CD4-positive, CD25-positive, alpha-beta regulatory T cell (primary cell): ENCODE measurements at regions not wholly inside any gene's neighbourhood (a gene's known extent, or its start where the extent isn't known, plus 50 kb on each side); places are given as distances from the start of the nearest gene placed in this dataset.

Experiments
- ATAC-seq, 2 donors: fragments of 150-1000 bp; cut with Tn5 transposase; one replicate each; pipeline ENCODE4 v1.10.0; 2021; ENCODE audit warnings: low read depth in 2 of 2, moderate number of reproducible peaks in 2 of 2, moderate library complexity in 1 of 2
- DNase-seq, 3 donors: peaks; one replicate each; pipeline versions ENCODE4 v3.0.0 to v3.0.0-alpha.2; 2012 to 2022; ENCODE audit warnings: mixed read lengths in 1 of 3
- H3K27ac ChIP-seq: one replicate; pipeline ENCODE4 v1.7.0; 2013; ENCODE audit warnings: mild to moderate bottlenecking, low read length; ENCODE audit not compliant: insufficient read depth, poor library complexity, severe bottlenecking
- H3K27me3 ChIP-seq: one replicate; pipeline ENCODE4 v1.7.0; 2013; ENCODE audit warnings: low read length; ENCODE audit not compliant: control insufficient read depth, insufficient read depth
- H3K36me3 ChIP-seq: one replicate; pipeline ENCODE4 v1.7.0; 2013; ENCODE audit warnings: mild to moderate bottlenecking, low read length, moderate library complexity; ENCODE audit not compliant: control insufficient read depth, insufficient read depth
- H3K4me1 ChIP-seq: 2 replicates; pipeline ENCODE4 v1.7.0; 2013; ENCODE audit warnings: mild to moderate bottlenecking, low read length; ENCODE audit not compliant: insufficient read depth, control insufficient read depth, poor library complexity, severe bottlenecking
- H3K4me3 ChIP-seq: one replicate; pipeline ENCODE4 v1.7.0; 2013; ENCODE audit warnings: low read depth, mild to moderate bottlenecking, low read length, moderate library complexity
- H3K9me3 ChIP-seq, 2 experiments: 1 replicate in 1 of 2; 2 replicates in 1 of 2; pipeline ENCODE4 v1.7.0; 2013; ENCODE audit warnings: low read length in 2 of 2, mild to moderate bottlenecking in 1 of 2, moderate library complexity in 1 of 2; ENCODE audit not compliant: control insufficient read depth in 2 of 2
- H3K27ac Mint-ChIP-seq, 3 donors: one replicate each; pipeline ENCODE4 v1.8.0; 2020 to 2022; ENCODE audit warnings: mild to moderate bottlenecking in 3 of 3, mixed read lengths in 3 of 3, moderate library complexity in 2 of 3
- H3K27me3 Mint-ChIP-seq: one replicate; pipeline ENCODE4 v1.8.0; 2022; ENCODE audit warnings: mild to moderate bottlenecking, mixed read lengths
- H3K36me3 Mint-ChIP-seq: one replicate; pipeline ENCODE4 v1.8.0; 2020; ENCODE audit warnings: mixed read lengths
- H3K4me1 Mint-ChIP-seq, 4 donors: one replicate each; pipeline ENCODE4 v1.8.0; 2020 to 2022; ENCODE audit warnings: mixed read lengths in 4 of 4, mild to moderate bottlenecking in 1 of 4
- H3K4me3 Mint-ChIP-seq, 4 donors: one replicate each; pipeline ENCODE4 v1.8.0; 2020 to 2022; ENCODE audit warnings: mild to moderate bottlenecking in 4 of 4, mixed read lengths in 4 of 4, moderate library complexity in 3 of 4
- H3K9me3 Mint-ChIP-seq, 7 donors: one replicate each; pipeline ENCODE4 v1.8.0; 2020 to 2022; ENCODE audit warnings: mixed read lengths in 7 of 7, mild to moderate bottlenecking in 3 of 7, moderate library complexity in 2 of 7

DNA sequence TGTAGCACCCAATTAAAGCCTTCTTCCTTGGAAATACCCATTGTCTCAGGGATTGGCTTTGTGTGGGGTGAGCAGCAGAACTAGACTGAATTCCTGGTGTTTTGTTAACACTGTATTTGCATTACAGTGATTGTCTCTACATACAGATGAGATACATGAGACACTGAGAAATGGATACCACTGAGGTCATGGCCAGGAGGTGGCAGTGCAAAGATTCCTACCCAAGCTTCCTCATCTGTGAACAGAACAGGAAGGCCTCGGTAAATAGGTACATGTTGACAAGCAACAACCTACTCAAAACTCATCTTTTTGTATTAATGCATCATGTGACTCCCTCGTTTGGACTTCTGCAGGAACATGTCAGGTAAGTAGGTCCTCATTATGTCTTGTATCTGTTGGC is 445.8 kb upstream of the RGPD4 start:
- Mint-ChIP-seq H3K36me3 (no peaks in the 10 kb centered on the region), H3K4me3 (no peak overlapping the region), H3K27me3 (no peaks in the 10 kb centered on the region), H3K4me1 (no peaks in the 10 kb centered on the region), H3K27ac (no peak overlapping the region), H3K9me3 (peaks cover 0 to 7% (median 0%) of the 10 kb centered on the region in 7 donors)
- Histone ChIP-seq H3K9me3 (no peaks in the 10 kb centered on the region), H3K27me3 (no peaks in the 10 kb centered on the region), H3K36me3 (no peaks in the 10 kb centered on the region), H3K27ac (no peak overlapping the region), H3K4me1 (no peaks in the 10 kb centered on the region), H3K4me3 (no peak overlapping the region)
- no peak for DNase-seq
- no peak for ATAC-seq

DNA sequence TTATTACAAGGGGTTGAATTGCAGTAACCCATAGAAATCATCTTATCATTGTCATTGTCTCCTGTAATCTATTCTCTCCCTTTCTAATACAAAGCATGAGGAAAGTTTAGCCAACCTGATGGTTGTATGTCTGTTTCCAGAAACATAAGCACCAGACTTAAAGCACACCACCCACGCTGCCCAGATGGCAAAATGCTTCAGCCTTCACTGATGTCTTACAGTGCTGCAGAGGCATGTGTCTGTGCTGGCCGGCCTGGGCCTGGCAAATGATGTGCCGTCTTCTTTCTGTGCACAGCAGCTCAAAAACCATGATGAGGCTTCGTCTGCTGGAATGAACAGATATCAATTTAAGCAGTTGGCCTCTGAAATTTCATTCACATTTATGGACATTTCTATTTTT is 443.0 kb upstream of the RGPD4 start:
- Mint-ChIP-seq H3K9me3 (peaks cover 0 to 11% (median 2%) of the 10 kb centered on the region in 7 donors), H3K36me3 (no peaks in the 10 kb centered on the region), H3K4me3 (no peak overlapping the region), H3K27ac (no peak overlapping the region), H3K4me1 (no peaks in the 10 kb centered on the region), H3K27me3 (no peaks in the 10 kb centered on the region)
- DNase-seq (no peak), ATAC-seq (no peak)
- Histone ChIP-seq H3K36me3 (no peaks in the 10 kb centered on the region), H3K4me3 (no peak overlapping the region), H3K9me3 (no peaks in the 10 kb centered on the region), H3K4me1 (no peaks in the 10 kb centered on the region), H3K27me3 (no peaks in the 10 kb centered on the region), H3K27ac (no peak overlapping the region)

DNA sequence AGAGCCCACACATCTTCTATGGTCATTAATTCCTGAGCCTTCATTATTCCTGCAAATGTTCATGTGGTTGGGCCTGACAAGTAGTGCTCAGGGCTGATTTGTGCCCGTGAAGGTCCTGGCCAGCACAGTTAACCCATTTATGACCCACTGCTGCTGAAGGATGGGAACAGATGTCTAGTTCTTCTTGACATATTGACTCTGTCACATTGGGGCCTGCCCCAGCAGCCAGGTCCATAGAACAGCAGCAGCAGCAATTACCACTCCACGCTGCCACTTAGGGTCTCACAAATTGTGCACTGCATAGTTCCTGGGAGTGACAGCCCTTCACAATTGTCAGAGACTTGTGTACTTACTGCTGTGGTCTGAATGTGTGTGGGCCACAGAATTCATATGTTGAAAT is 442.3 kb upstream of the RGPD4 start:
- no peaks in the 10 kb centered on the region for H3K9me3 ChIP-seq
- H3K9me3 Mint-ChIP-seq, result peaks cover 0 to 11% (median 3%) of the 10 kb centered on the region in 7 donors
- H3K4me1 Mint-ChIP-seq, result no peaks in the 10 kb centered on the region
- H3K4me3 ChIP-seq, result no peak overlapping the region
- no peaks in the 10 kb centered on the region for H3K4me1 ChIP-seq
- no peaks in the 10 kb centered on the region for H3K36me3 Mint-ChIP-seq
- H3K27ac Mint-ChIP-seq, result no peak overlapping the region
- ATAC-seq (no peak), DNase-seq (no peak)
- no peaks in the 10 kb centered on the region for H3K27me3 ChIP-seq
- H3K27me3 Mint-ChIP-seq, result no peaks in the 10 kb centered on the region
- no peak overlapping the region for H3K27ac ChIP-seq
- no peaks in the 10 kb centered on the region for H3K36me3 ChIP-seq
- H3K4me3 Mint-ChIP-seq, result no peak overlapping the region

DNA sequence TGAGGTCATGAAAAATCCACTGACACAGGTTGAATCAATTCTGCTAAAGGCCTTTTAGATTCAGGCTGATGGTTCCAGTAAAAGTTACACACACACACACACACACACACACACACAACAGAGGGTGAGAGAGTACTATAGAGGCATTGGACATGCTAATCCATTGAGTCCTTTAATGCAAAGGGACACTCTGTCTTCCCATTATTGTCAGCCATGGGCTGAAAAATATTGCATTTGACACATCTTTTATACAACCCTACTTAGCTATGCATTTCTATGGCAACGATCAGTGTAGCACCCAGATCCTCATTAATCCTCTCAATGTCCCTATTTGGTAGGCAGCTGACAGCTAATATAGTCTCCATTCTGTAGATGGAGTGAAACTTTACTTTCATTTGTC is 440.8 kb upstream of the RGPD4 start:
- Mint-ChIP-seq H3K27ac (no peak overlapping the region), H3K36me3 (no peaks in the 10 kb centered on the region), H3K4me1 (no peaks in the 10 kb centered on the region), H3K4me3 (no peak overlapping the region), H3K27me3 (no peaks in the 10 kb centered on the region), H3K9me3 (peaks cover 0 to 11% (median 3%) of the 10 kb centered on the region in 7 donors)
- DNase-seq (no peak), ATAC-seq (no peak)
- H3K4me1 ChIP-seq, result no peaks in the 10 kb centered on the region
- H3K27ac ChIP-seq, result no peak overlapping the region
- no peaks in the 10 kb centered on the region for H3K27me3 ChIP-seq
- no peaks in the 10 kb centered on the region for H3K9me3 ChIP-seq
- no peaks in the 10 kb centered on the region for H3K36me3 ChIP-seq
- no peak overlapping the region for H3K4me3 ChIP-seq

DNA sequence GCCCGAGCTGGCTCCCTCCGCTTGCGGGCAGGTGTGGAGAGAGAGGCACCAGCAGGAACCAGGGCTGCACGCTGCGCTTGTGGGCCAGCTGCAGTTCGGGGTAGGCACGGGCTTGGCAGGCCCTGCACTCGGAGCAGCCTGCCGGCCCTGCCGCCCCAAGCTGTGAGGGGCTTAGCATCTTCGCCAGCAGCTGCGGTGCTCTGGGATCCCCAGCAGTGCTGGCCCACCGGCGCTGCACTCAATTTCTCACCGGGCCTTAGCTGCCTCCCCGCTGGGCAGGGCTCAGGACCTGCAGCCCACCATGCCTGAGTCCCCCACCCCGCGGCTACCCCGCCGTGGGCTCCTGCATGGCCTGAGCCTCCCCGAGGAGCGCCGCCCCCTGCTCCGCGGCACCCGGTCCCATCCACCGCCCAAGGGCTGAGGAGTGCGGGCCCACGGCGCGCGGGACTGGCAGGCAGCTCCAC is 434.4 kb upstream of the RGPD4 start:
- H3K4me1 Mint-ChIP-seq, result no peaks in the 10 kb centered on the region

DNA sequence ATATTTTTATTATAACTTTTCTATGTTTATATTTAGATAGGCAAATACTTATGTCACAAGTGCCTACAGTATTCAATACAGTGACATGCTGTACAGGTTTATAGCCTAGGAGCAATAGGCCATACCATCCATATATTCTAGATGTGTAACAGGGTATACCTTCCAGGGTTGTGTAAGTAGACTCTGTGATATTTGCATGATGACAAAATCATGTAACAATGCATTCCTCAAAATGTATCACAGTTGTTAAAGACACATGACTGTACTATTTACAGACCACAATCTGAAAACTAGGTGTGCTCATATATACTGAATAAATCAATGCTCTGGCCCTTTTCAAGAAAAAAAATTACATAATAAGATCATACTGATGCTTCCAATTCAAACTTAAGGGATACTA is 433.2 kb upstream of the RGPD4 start:
- DNase-seq, result no peak
- H3K27ac Mint-ChIP-seq, result no peak overlapping the region
- Histone ChIP-seq H3K27ac (no peak overlapping the region), H3K27me3 (no peaks in the 10 kb centered on the region), H3K4me3 (no peak overlapping the region), H3K9me3 (no peaks in the 10 kb centered on the region), H3K4me1 (no peaks in the 10 kb centered on the region), H3K36me3 (no peaks in the 10 kb centered on the region)
- no peaks in the 10 kb centered on the region for H3K36me3 Mint-ChIP-seq
- no peak for ATAC-seq
- H3K4me3 Mint-ChIP-seq, result no peak overlapping the region
- no peaks in the 10 kb centered on the region for H3K27me3 Mint-ChIP-seq
- H3K9me3 Mint-ChIP-seq, result peaks cover 0 to 8% (median 3%) of the 10 kb centered on the region in 7 donors
- no peaks in the 10 kb centered on the region for H3K4me1 Mint-ChIP-seq

More for the DNA sequence above, 434.4 kb upstream of the RGPD4 start:
- Mint-ChIP-seq H3K4me3 (no peak overlapping the region), H3K9me3 (peaks cover 0 to 9% (median 5%) of the 10 kb centered on the region in 7 donors), H3K27me3 (no peaks in the 10 kb centered on the region), H3K27ac (no peak overlapping the region), H3K36me3 (no peaks in the 10 kb centered on the region)
- ATAC-seq (no peak), DNase-seq (no peak)
- Histone ChIP-seq H3K27me3 (no peaks in the 10 kb centered on the region), H3K4me3 (no peak overlapping the region), H3K27ac (no peak overlapping the region), H3K36me3 (no peaks in the 10 kb centered on the region), H3K4me1 (no peaks in the 10 kb centered on the region), H3K9me3 (no peaks in the 10 kb centered on the region)

DNA sequence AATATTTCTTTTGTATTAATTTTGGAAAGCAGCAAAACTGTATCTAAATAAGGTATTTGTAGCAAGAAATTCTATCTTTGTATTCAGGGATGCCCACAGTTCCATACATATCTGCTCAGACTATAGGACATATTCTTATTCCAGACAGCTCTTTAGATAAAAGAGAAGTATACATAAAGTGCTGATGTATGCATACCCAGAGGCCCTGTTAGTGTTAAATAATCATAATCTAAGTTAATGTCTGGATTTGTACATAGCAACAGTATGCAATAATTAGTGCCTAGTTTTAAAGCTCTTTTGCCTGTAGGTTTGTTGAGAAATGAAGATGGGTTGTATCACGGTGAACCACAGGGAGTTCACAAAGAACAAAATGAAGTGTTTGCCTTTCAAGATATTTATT is 428.0 kb upstream of the RGPD4 start:
- H3K36me3 Mint-ChIP-seq, result no peaks in the 10 kb centered on the region
- no peak overlapping the region for H3K4me3 ChIP-seq
- H3K27me3 ChIP-seq, result no peaks in the 10 kb centered on the region
- no peaks in the 10 kb centered on the region for H3K4me1 ChIP-seq
- H3K27me3 Mint-ChIP-seq, result no peaks in the 10 kb centered on the region
- H3K4me3 Mint-ChIP-seq, result no peak overlapping the region
- no peaks in the 10 kb centered on the region for H3K9me3 ChIP-seq
- ATAC-seq (no peak), DNase-seq (no peak)
- H3K27ac ChIP-seq, result no peak overlapping the region
- no peak overlapping the region for H3K27ac Mint-ChIP-seq
- H3K36me3 ChIP-seq, result no peaks in the 10 kb centered on the region
- H3K9me3 Mint-ChIP-seq, result peaks cover 0 to 7% (median 3%) of the 10 kb centered on the region in 7 donors
- H3K4me1 Mint-ChIP-seq, result no peaks in the 10 kb centered on the region

DNA sequence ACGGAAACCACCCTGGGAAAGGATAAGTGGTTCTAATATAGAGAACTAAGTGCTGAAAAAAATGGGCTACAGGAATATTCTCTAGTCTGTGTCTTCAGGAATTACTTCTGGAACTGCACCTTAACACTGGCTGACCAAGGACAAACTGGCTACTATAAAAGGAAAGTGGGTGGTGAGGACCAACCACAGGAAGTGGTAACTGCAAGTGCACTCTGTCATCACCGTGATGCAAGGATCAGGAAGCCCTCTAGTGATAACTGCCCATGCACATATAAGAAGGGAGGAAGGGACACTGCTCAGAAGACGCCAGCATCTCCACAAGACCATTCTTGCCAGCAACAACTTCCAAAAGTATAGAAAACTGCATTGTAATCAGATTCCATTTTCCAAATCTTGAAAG is 424.4 kb upstream of the RGPD4 start:
- H3K27ac ChIP-seq, result no peak overlapping the region
- no peak overlapping the region for H3K27ac Mint-ChIP-seq
- H3K4me3 Mint-ChIP-seq, result no peak overlapping the region
- no peaks in the 10 kb centered on the region for H3K9me3 ChIP-seq
- no peaks in the 10 kb centered on the region for H3K36me3 ChIP-seq
- DNase-seq (peak in 1 of 3 donors; percentile 0), ATAC-seq (no peak)
- no peaks in the 10 kb centered on the region for H3K4me1 Mint-ChIP-seq
- H3K9me3 Mint-ChIP-seq, result peaks cover 0 to 5% (median 0%) of the 10 kb centered on the region in 7 donors
- H3K36me3 Mint-ChIP-seq, result no peaks in the 10 kb centered on the region
- no peak overlapping the region for H3K4me3 ChIP-seq
- no peaks in the 10 kb centered on the region for H3K27me3 Mint-ChIP-seq
- H3K27me3 ChIP-seq, result no peaks in the 10 kb centered on the region
- no peaks in the 10 kb centered on the region for H3K4me1 ChIP-seq
